ENCODE measurements at regions not wholly inside any gene's neighbourhood (a gene's known extent, or its start where the extent isn't known, plus 50 kb on each side); places are given as distances from the start of the nearest gene placed in this dataset.

DNA sequence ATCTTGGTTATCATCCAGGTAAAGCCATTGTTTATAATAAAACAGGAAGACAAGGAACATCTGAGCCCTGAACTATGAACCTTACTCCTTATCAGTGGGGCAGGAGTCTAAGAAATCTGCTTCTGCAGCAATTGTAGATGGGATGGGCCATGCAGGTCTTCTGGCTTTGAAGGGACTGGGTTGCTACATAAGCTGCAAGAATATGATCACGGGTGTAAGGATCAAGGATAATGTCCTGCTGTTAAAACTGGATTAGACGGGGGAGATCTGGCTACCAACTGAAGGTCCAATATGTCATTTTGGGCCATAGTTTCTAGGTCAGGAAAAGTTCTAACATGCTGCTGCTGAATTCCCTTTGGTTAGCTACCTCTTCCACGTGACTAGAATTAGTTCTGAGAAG is 1363.4 kb upstream of the CELF2 start:
- H2BK15ac ChIP-seq (ENCODE audit: low read depth, low read length): no peak overlapping the region
- BruUV-seq (replicated peaks): no TSS peak
- no peaks in the 10 kb centered on the region for H3K36me3 ChIP-seq (ENCODE audit: control insufficient read depth, insufficient read depth, low read length)
- TF ChIP-seq BHLHE40 (IDR thresholded peaks at IDR 0.05; ENCODE audit: low read depth, low read length) (no peak), CHD1 (IDR thresholded peaks at IDR 0.05; ENCODE audit: low read depth, low read length) (no peak), RFX5 (IDR thresholded peaks at IDR 0.05; ENCODE audit: low read depth, low read length) (no peak), NFE2L2 (IDR thresholded peaks at IDR 0.05; ENCODE audit: low read depth, low read length) (no peak), FOS (IDR thresholded peaks at IDR 0.05; ENCODE audit: low read depth, low read length) (no peak), MAZ (IDR thresholded peaks at IDR 0.05; ENCODE audit: borderline replicate concordance, low read depth, low read length) (no peak), SMC3 (IDR thresholded peaks at IDR 0.05; ENCODE audit: low read depth, low read length) (no peak), RAD21 (IDR thresholded peaks at IDR 0.05; ENCODE audit: low read length) (no peak), RCOR1 (IDR thresholded peaks at IDR 0.05; ENCODE audit: insufficient replicate concordance, low read length) (no peak), POLR2A (IDR thresholded peaks at IDR 0.05; ENCODE audit: low read depth, low read length) (no peak)
- TF ChIP-seq, protein P1, sequence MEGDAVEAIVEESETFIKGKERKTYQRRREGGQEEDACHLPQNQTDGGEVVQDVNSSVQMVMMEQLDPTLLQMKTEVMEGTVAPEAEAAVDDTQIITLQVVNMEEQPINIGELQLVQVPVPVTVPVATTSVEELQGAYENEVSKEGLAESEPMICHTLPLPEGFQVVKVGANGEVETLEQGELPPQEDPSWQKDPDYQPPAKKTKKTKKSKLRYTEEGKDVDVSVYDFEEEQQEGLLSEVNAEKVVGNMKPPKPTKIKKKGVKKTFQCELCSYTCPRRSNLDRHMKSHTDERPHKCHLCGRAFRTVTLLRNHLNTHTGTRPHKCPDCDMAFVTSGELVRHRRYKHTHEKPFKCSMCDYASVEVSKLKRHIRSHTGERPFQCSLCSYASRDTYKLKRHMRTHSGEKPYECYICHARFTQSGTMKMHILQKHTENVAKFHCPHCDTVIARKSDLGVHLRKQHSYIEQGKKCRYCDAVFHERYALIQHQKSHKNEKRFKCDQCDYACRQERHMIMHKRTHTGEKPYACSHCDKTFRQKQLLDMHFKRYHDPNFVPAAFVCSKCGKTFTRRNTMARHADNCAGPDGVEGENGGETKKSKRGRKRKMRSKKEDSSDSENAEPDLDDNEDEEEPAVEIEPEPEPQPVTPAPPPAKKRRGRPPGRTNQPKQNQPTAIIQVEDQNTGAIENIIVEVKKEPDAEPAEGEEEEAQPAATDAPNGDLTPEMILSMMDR (conservative IDR thresholded peaks at IDR 0.05; ENCODE audit: low read depth, low read length): no peak
- TF ChIP-seq, protein P2, sequence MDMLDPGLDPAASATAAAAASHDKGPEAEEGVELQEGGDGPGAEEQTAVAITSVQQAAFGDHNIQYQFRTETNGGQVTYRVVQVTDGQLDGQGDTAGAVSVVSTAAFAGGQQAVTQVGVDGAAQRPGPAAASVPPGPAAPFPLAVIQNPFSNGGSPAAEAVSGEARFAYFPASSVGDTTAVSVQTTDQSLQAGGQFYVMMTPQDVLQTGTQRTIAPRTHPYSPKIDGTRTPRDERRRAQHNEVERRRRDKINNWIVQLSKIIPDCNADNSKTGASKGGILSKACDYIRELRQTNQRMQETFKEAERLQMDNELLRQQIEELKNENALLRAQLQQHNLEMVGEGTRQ (IDR thresholded peaks at IDR 0.05; ENCODE audit: low read depth, low read length): no peak
- no peak overlapping the region for H2BK20ac ChIP-seq (ENCODE audit: low read depth, low read length)
- in situ Hi-C loops (cut with MboI; ENCODE audit: low sequenced_read_pairs) (no loop called here), intact Hi-C loops (cut with micrococcal nuclease) (no loop called here), dilution Hi-C loops (cut with HindIII; ENCODE audit: low sequenced_read_pairs, unreplicated experiment) (no loop called here)
- no peak overlapping the region for H2BK120ac ChIP-seq (ENCODE audit: low read depth, low read length)
- whole genome bisulfite sequencing, 2 experiments (ENCODE audit: extremely low coverage in 2 of 2, insufficient read length in 1 of 2): 83% methylated on average over 2 of the region's 3 CpGs; no CpG with 5 or more reads in 1 of the 2 experiments
- no peaks in the 10 kb centered on the region for H3K9me1 ChIP-seq (ENCODE audit: insufficient read depth, low read length)
- H3K14ac ChIP-seq (replicated peaks; ENCODE audit: low read depth, low read length): no peak overlapping the region
- no peaks in the 10 kb centered on the region for H3K27me3 ChIP-seq (ENCODE audit: control insufficient read depth, insufficient read depth, low read length)
- ATAC-seq (ENCODE audit: low read depth) (no peak), DNase-seq (no peak)
- no peak overlapping the region for H3K27ac ChIP-seq (ENCODE audit: insufficient read depth, low read length)
- H2AK9ac ChIP-seq (replicated peaks; ENCODE audit: low read depth, low read length, poor library complexity): no peak overlapping the region
- H4K8ac ChIP-seq (ENCODE audit: low read depth in 2 of 2, low read length in 2 of 2): no peak overlapping the region
- no peaks in the 10 kb centered on the region; the same call in 1 of the 2 replicates for H3K4me1 ChIP-seq (ENCODE audit: control insufficient read depth, insufficient read depth, low read length)
- H4K5ac ChIP-seq (ENCODE audit: low read depth, low read length): no peak overlapping the region
- no peak overlapping the region for H2AFZ ChIP-seq (replicated peaks; ENCODE audit: low read length, poor library complexity)
- no peaks in the 10 kb centered on the region for H4K20me1 ChIP-seq (ENCODE audit: insufficient read depth, low read length)
- H3K79me1 ChIP-seq (ENCODE audit: low read depth in 1 of 2, low read length in 2 of 2): no peaks in the 10 kb centered on the region
- H2AK5ac ChIP-seq (ENCODE audit: low read depth, low read length): no peak overlapping the region
- ChIA-PET POLR2A (ENCODE audit: unreplicated experiment) (no interaction called here), CTCF (no interaction called here)
- H4K91ac ChIP-seq (ENCODE audit: insufficient read depth, low read depth, low read length): no peak overlapping the region
- H3K56ac ChIP-seq (ENCODE audit: extremely low read depth, insufficient read depth, low read length): no peak overlapping the region
- H3K4ac ChIP-seq (ENCODE audit: low read depth, low read length): no peak overlapping the region
- H3K23ac ChIP-seq (ENCODE audit: low read depth, low read length): no peak overlapping the region
- H3K4me3 ChIP-seq (ENCODE audit: insufficient read depth, low read depth, low read length): no peak overlapping the region
- H3K9me3 ChIP-seq (ENCODE audit: control insufficient read depth, insufficient read depth, low read length): no peaks in the 10 kb centered on the region
- H3K18ac ChIP-seq (ENCODE audit: low read depth, low read length): no peak overlapping the region
- H2BK5ac ChIP-seq (ENCODE audit: low read depth, low read length, poor library complexity, severe bottlenecking): no peak overlapping the region
- no peak overlapping the region for H3K4me2 ChIP-seq (ENCODE audit: low read depth, low read length)
- H3K9ac ChIP-seq (ENCODE audit: low read depth, low read length): no peak overlapping the region

Data from IMR-90 (cell line).